Common myeloid progenitor, CD34-positive (primary cell): ENCODE measurements at regions not wholly inside any gene's neighbourhood (a gene's known extent, or its start where the extent isn't known, plus 50 kb on each side); places are given as distances from the start of the nearest gene placed in this dataset.
A peak's percentile ranks its signal among the peaks of the same experiment; 100 is the strongest.

Source experiments
- CTCF ChIA-PET: fragments of 350-600 bp; sonication (Branson Sonifier 250); formaldehyde crosslinking; loops from one replicate; lab custom pipeline; 2021; ENCODE audit warnings: antibody characterized with exemption; lab: Charles Lee
- POLR2A ChIA-PET: fragments of 350-600 bp; sonication (Branson Sonifier 250); formaldehyde crosslinking; loops from one replicate; lab custom pipeline; 2021; ENCODE audit warnings: antibody characterized with exemption; lab: Charles Lee
- DNase-seq, 3 donors: peaks; one replicate each; pipeline versions ENCODE4 v3.0.0 to v3.0.0-alpha.2; 2013
- H3K27ac ChIP-seq, 2 experiments: 1 replicate in 1 of 2; 2 replicates in 1 of 2; pipeline ENCODE4 v1.7.0; 2013; ENCODE audit warnings: inconsistent platforms in 2 of 2, low read length in 2 of 2, mild to moderate bottlenecking in 2 of 2, low read depth in 1 of 2, moderate library complexity in 1 of 2; ENCODE audit not compliant: severe bottlenecking in 2 of 2, insufficient read depth in 1 of 2, poor library complexity in 1 of 2
- H3K27me3 ChIP-seq, 5 experiments: replicated peaks in 2 of 5; 1 replicate in 3 of 5; 2 replicates in 2 of 5; pipeline versions ENCODE4 v1.6.1 to v1.7.0; 2013; ENCODE audit warnings: low read length in 4 of 5, mild to moderate bottlenecking in 2 of 5, moderate library complexity in 2 of 5, inconsistent platforms in 1 of 5; ENCODE audit not compliant: insufficient read depth in 5 of 5, control insufficient read depth in 4 of 5
- H3K36me3 ChIP-seq, 4 experiments: 1 replicate in 2 of 4; 2 replicates in 2 of 4; pipeline versions ENCODE4 v1.6.1 to v1.7.0; 2013; ENCODE audit warnings: low read length in 3 of 4, control low read depth in 1 of 4, mild to moderate bottlenecking in 1 of 4; ENCODE audit not compliant: control insufficient read depth in 4 of 4, insufficient read depth in 4 of 4
- H3K4me1 ChIP-seq, 4 experiments: 1 replicate in 3 of 4; 2 replicates in 1 of 4; pipeline versions ENCODE4 v1.6.1 to v1.7.1; 2013; ENCODE audit warnings: low read length in 3 of 4, mild to moderate bottlenecking in 3 of 4, control low read depth in 1 of 4, inconsistent platforms in 1 of 4, moderate library complexity in 1 of 4; ENCODE audit not compliant: control insufficient read depth in 4 of 4, insufficient read depth in 4 of 4; ENCODE audit errors: control extremely low read depth in 1 of 4
- H3K4me3 ChIP-seq, 7 experiments: 1 replicate in 4 of 7; 2 replicates in 3 of 7; pipeline versions ENCODE4 v1.5.1 to v1.7.0; 2013; ENCODE audit warnings: mild to moderate bottlenecking in 7 of 7, low read length in 6 of 7, moderate library complexity in 6 of 7, inconsistent platforms in 2 of 7, low read depth in 2 of 7, control low read depth in 1 of 7; ENCODE audit not compliant: insufficient read depth in 4 of 7, control insufficient read depth in 1 of 7; ENCODE audit errors: extremely low read depth in 1 of 7
- H3K9me3 ChIP-seq, 5 experiments: 1 replicate in 4 of 5; 2 replicates in 1 of 5; pipeline versions ENCODE4 v1.6.1 to v1.7.1; 2013; ENCODE audit warnings: low read length in 4 of 5, mild to moderate bottlenecking in 2 of 5, inconsistent platforms in 1 of 5, low read depth in 1 of 5, moderate library complexity in 1 of 5; ENCODE audit not compliant: control insufficient read depth in 4 of 5, insufficient read depth in 2 of 5; ENCODE audit errors: control extremely low read depth in 1 of 5
- WGBS: methylation state at CpG from one replicate; pipeline ENCODE4 v1.1.5; 2013; ENCODE audit not compliant: insufficient coverage; 5-methylcytosine and 5-hydroxymethylcytosine counted together

DNA sequence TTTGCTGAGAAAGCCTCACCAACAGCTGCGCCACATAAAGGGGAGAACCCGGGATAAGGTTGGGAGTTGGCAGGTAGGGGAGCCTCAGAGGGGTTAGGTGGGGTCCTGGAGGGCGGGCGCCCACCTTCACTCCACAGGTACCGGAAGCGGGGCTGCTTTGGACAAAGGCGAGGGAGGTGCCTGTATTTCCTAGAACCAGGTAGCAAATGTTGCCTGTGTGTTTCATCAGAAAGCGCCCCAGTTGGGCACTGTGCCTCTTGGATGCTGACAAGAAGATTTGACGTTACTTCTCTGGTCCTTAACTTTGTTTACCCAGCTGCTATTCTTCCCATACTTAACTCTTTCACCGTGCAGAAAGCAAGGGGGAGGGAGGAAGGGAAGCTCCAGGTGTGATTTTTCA is 278.9 kb downstream of the ZNF536 start:
- Histone ChIP-seq H3K9me3 (no peaks in the 10 kb centered on the region), H3K36me3 (no peaks in the 10 kb centered on the region), H3K27ac (no peak overlapping the region), H3K4me1 (no peaks in the 10 kb centered on the region), H3K4me3 (no peak overlapping the region), H3K27me3 (peaks cover 7 to 68% (median 18%) of the 10 kb centered on the region in 5 experiments)
- DNase-seq, result no peak
- CTCF ChIA-PET, result interaction anchor here (1.2 kb wide), 1 partner anchor 921 kb away, joined by 3 read pairs; no protein-coding TSS in a partner anchor
- WGBS, result 79% methylated on average over 7 of the region's 10 CpGs
- POLR2A ChIA-PET, result no interaction called here

- 17% methylated on average over 5 of the region's 9 CpGs for WGBS
- peaks cover 8 to 66% (median 15%) of the 10 kb centered on the region in 5 experiments for H3K27me3 ChIP-seq
- H3K9me3 ChIP-seq, result no peaks in the 10 kb centered on the region
- peak; percentile 64 to 76 (median 69) for DNase-seq
- H3K4me3 ChIP-seq, result peak overlapping the region in 1 of 7 experiments; percentile 17
- no peaks in the 10 kb centered on the region for H3K4me1 ChIP-seq
- ChIA-PET POLR2A (no interaction called here), CTCF (interaction anchor here (0.5 to 1.8 kb wide), 5 partner anchors 8 to 915 kb away, joined by 3 to 6 read pairs (median 3); no protein-coding TSS in a partner anchor)
- no peak overlapping the region for H3K27ac ChIP-seq
- H3K36me3 ChIP-seq, result no peaks in the 10 kb centered on the region
These were observed 277.9 kb downstream of the ZNF536 start for GRCh38 chr19:30649934-30650614.

DNA sequence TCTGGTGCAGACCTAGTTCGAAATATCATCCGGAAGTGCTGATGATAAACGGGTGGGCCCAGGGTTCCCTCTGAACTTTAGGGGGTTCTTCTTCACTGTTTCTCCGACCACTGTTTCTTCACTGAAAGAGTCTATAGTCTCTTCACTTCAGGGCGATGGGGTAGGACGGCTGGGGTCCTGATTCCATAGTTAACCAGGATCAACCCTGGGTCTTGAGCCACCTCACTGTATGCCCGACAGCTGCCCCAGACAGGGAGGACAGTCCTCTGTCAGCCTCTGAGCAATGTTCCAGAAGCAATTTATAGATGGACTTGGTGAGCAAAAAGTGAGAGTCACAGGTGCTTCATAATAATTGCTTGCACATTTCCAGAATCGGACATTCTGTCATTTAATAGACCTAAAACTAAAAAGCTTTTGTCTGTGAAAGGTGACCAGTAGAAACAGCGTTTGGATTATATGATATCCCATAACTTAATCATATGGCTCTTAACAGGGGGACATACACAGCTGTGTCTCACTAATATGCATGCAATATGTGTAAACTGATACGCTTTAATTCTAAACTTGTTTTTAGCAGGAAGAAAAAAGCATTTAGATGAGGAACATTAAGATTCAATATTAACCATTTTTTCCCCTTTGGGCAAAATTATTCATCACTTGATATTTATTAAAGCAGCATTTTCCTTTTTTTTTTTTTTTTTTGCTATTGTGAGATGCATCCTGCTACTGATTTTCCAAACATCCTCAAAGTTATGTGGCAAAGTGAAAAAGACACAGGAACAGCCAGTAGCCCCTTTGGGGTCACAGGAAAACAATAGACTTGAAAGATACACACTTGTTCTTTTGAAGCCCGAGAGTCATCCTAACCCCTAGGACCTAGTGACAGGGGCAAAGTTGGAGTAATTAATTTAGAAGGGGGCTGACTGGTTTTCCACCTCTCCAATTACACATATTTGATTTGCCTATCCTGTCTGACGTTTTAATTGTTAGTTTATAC is 277.0 kb downstream of the ZNF536 start:
- Histone ChIP-seq H3K9me3 (no peaks in the 10 kb centered on the region), H3K27me3 (peaks cover 8 to 60% (median 14%) of the 10 kb centered on the region in 5 experiments), H3K27ac (no peak overlapping the region), H3K36me3 (no peaks in the 10 kb centered on the region), H3K4me1 (no peaks in the 10 kb centered on the region), H3K4me3 (no peak overlapping the region)
- 88% methylated on average over 5 of the region's 12 CpGs for WGBS
- POLR2A ChIA-PET, result no interaction called here
- CTCF ChIA-PET, result interaction anchor here (0.6 to 1.8 kb wide), 5 partner anchors 9 to 914 kb away, joined by 3 to 6 read pairs (median 3); no protein-coding TSS in a partner anchor
- no peak for DNase-seq

DNA sequence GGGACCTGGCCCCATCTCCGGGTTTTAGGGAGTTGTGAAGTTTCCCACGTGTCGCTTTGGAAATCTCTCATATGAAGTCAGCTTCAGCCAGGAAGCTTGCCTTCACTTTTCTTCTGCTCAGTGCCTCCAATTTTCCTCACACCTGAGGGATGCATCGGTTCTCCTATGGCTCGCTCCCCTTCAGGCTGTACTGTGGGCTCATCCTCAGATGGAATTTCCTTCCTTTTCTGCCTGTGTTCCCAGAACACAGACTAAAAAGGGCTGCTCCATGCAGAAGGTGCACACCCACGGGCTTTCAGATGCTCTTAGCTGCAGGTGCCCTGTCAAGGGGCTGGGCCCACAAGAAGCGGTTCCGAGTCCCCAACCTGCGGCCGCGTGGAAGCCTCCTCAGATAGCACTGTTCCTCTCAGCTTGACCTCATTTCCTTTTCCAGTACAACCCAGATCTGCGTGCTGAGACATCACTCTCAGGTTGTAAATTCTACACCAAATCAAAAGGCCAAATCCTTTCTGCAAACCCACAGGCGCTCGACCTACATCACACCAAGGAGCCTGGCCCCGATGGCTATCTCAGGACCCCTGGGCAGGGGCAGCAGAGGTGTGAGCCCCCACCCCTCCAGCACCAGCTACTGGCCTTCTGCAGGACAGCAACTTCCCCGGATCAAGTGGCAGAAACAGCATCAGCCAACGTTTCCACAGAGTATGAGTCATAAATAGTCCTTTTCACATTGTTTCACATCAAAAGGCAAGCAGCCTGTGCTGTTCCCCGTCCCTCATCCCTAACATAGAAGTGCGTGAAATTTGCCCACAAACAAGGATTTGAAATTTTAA is 275.9 kb downstream of the ZNF536 start:
- no peak for DNase-seq
- Histone ChIP-seq H3K4me1 (no peaks in the 10 kb centered on the region), H3K36me3 (no peaks in the 10 kb centered on the region), H3K27ac (no peak overlapping the region), H3K27me3 (peaks cover 8 to 53% (median 14%) of the 10 kb centered on the region in 5 experiments), H3K9me3 (no peaks in the 10 kb centered on the region), H3K4me3 (no peak overlapping the region)
- ChIA-PET POLR2A (no interaction called here), CTCF (interaction anchor here (0.9 to 1.2 kb wide), 2 partner anchors 19 to 876 kb away, joined by 3 read pairs; no protein-coding TSS in a partner anchor)
- 59% methylated on average over 19 of the region's 19 CpGs for WGBS

DNA sequence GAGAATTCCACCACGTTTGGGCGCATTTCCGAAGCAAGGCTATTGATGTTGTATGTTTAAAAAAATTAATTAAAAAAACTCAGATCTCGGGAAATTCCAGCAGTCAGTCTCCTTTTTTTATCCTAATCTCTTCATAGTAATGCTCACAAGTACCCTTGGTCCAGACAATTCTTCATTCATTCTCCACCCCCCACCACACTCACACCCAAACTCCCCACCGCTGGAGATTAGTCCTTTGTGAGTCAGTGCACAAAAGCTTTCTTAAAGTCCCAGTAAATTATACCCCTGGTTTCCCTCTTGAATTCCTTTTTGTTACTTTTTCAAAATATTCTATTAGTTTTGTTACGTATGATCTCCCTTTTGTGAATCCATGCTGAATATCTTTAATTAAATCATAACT is 274.6 kb downstream of the ZNF536 start:
- peaks cover 3 to 55% (median 14%) of the 10 kb centered on the region in 5 experiments for H3K27me3 ChIP-seq
- ChIA-PET POLR2A (no interaction called here), CTCF (no interaction called here)
- no peak overlapping the region for H3K4me3 ChIP-seq
- H3K27ac ChIP-seq, result no peak overlapping the region
- H3K9me3 ChIP-seq, result no peaks in the 10 kb centered on the region
- no peak for DNase-seq
- WGBS, result 67% methylated on average over 2 of the region's 6 CpGs
- no peaks in the 10 kb centered on the region for H3K36me3 ChIP-seq
- H3K4me1 ChIP-seq, result no peaks in the 10 kb centered on the region

DNA sequence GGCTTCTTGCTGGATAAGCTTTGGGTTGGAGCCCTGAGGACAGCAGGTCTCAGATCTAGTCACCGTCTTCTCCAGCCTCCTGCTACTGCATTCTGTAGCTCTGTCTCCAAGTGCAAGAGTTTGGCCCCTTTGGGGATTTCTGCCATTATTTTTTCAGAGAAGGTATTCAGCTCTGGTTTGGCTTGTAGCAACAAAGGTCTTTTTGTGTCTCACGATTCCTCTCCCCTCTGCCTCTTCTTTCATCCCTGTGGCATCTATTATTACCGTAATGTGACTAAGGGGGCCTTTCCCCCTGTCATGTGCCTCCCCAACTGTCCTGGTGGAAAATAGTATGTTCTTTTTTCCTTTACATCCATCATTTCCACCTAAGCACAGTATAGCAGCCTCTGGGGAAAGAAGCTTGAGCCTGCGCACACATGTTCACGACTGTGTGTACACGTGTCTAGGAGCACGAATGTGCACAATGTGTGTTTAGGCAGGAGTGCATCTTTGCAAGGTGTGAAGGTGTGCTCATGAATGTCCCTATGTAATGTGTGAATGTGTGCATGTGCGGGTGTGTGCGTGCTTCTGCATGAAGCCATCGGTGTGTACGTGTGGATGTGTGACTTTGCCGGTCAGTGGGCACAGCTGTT is 273.9 kb downstream of the ZNF536 start:
- Histone ChIP-seq H3K4me1 (no peaks in the 10 kb centered on the region), H3K4me3 (no peak overlapping the region), H3K27ac (no peak overlapping the region), H3K9me3 (no peaks in the 10 kb centered on the region), H3K27me3 (peaks cover 3 to 52% (median 14%) of the 10 kb centered on the region in 5 experiments), H3K36me3 (no peaks in the 10 kb centered on the region)
- 93% methylated on average over 7 of the region's 12 CpGs for WGBS
- CTCF ChIA-PET, result interaction anchor here (0.9 kb wide), 1 partner anchor 8 kb away, joined by 3 read pairs; no protein-coding TSS in a partner anchor
- no peak for DNase-seq
- POLR2A ChIA-PET, result no interaction called here
